Activated naive CD4-positive, alpha-beta T cell treated with anti-CD3 and anti-CD28 coated beads, Interleukin-2, amount 50 U/mL, for 24 hours (primary cell): ENCODE measurements at regions not wholly inside any gene's neighbourhood (a gene's known extent, or its start where the extent isn't known, plus 50 kb on each side); places are given as distances from the start of the nearest gene placed in this dataset.

Experiments used
- H3K27ac Mint-ChIP-seq: one replicate; pipeline ENCODE4 v1.8.0; 2021; ENCODE audit warnings: mild to moderate bottlenecking, mixed read lengths
- H3K27me3 Mint-ChIP-seq: one replicate; pipeline ENCODE4 v1.8.0; 2021; ENCODE audit warnings: mixed read lengths
- H3K36me3 Mint-ChIP-seq: one replicate; pipeline ENCODE4 v1.8.0; 2021; ENCODE audit warnings: mixed read lengths
- H3K4me1 Mint-ChIP-seq: one replicate; pipeline ENCODE4 v1.8.0; 2021; ENCODE audit warnings: mixed read lengths
- H3K4me3 Mint-ChIP-seq: one replicate; pipeline ENCODE4 v1.8.0; 2021; ENCODE audit warnings: mild to moderate bottlenecking, mixed read lengths
- H3K9me3 Mint-ChIP-seq: one replicate; pipeline ENCODE4 v1.8.0; 2021; ENCODE audit warnings: mixed read lengths

- Mint-ChIP-seq H3K9me3 (peaks cover 19% of the 10 kb centered on the region), H3K4me1 (no peaks in the 10 kb centered on the region), H3K27me3 (peaks cover 3% of the 10 kb centered on the region), H3K4me3 (no peak overlapping the region), H3K36me3 (peaks cover 8% of the 10 kb centered on the region), H3K27ac (no peak overlapping the region)
Observed at GRCh38 chr10:8722835-8723234, 668.3 kb downstream of the GATA3 start.

DNA sequence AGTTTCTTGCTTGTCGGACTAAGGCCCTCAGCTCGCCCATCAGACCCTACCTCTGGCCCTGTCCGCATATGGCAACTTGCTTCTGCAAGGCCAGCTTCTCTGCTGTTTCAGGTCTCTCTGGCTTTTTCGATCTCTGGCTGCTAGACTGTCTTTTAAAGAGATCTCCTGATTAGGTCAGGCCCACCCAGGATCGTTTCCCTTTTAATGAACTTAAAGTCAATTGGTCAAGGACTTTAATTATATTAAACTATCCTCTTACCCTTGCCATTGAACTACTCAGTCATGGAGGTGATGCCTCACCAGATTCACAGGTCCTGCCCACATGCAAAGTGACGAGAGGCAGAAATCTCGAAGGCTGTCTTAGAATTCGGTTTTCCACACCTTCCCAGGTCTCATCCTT lies 670.9 kb downstream of the GATA3 start:
- H3K4me1 Mint-ChIP-seq = no peaks in the 10 kb centered on the region
- no peaks in the 10 kb centered on the region for H3K9me3 Mint-ChIP-seq
- peaks cover 2% of the 10 kb centered on the region for H3K36me3 Mint-ChIP-seq
- H3K27me3 Mint-ChIP-seq = peaks cover 1% of the 10 kb centered on the region
- no peak overlapping the region for H3K4me3 Mint-ChIP-seq
- H3K27ac Mint-ChIP-seq = no peak overlapping the region

GRCh38 chr10:8726084-8726778 lies 671.7 kb downstream of the GATA3 start:
- no peaks in the 10 kb centered on the region for H3K4me1 Mint-ChIP-seq
- peaks cover 2% of the 10 kb centered on the region for H3K36me3 Mint-ChIP-seq
- H3K27me3 Mint-ChIP-seq = peaks cover 1% of the 10 kb centered on the region
- no peak overlapping the region for H3K27ac Mint-ChIP-seq
- no peaks in the 10 kb centered on the region for H3K9me3 Mint-ChIP-seq
- no peak overlapping the region for H3K4me3 Mint-ChIP-seq

DNA sequence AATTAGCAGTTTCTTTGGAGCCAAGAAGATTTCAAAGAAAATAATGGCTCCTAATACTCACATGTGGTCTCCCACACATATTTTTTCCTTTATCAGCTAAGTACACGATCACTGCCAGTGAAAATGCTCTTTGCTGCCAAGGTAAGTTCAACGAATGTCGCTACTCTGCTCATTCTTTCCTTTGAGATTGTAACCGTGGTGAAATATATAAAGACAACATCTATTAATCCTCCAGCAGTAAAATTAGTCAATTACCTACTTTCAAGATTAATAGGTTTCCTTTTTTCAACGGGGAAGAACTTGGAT lies 672.2 kb downstream of the GATA3 start:
- Mint-ChIP-seq H3K4me1 (no peaks in the 10 kb centered on the region), H3K36me3 (peaks cover 2% of the 10 kb centered on the region), H3K9me3 (no peaks in the 10 kb centered on the region), H3K27ac (no peak overlapping the region), H3K4me3 (no peak overlapping the region), H3K27me3 (peaks cover 1% of the 10 kb centered on the region)

DNA sequence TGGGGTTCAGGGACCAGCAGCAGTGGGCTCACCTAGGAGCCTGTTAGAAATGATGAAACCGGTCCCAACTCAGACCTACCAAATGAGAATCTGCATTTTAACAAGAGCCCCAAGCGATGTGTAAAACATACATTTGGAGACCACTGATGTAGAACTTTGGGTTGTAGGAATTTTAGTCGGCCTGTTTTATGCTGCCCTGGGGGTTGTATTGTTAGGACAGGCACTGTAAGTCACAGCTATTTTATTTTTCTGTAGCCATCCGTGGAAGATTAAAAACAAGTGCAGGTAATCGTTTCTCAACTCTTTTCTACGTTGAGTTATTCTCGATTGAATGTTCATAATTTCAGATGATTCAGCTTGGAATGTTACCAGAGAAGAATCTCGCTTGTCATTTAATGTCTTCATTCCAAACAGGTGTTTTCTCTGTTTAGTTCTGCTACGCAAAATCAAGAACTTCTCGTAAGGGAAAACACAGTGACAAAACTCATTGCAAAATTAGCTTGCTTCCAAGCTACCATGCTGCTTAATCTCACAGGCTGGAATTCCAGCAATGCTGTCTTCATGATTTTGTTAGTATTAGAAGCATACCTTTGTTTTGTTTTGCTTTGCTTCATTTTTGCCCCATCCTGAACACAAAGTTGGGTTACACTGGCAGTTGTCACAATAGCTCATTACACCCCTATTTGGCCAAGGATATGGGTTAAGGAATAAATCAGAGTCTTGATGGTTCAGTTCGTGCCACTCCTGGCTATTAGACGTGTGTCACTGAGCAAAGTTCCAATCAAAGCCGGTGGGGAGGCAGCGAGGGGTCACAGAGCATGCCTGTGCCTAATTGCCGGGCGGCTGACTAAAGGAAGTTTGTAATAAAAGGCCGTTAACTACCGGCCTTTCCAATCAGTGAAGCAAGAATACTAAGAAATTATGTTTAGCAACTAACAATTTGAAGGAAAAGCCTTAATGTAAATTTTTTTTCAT lies 676.9 kb downstream of the GATA3 start:
- Mint-ChIP-seq H3K4me3 (no peak overlapping the region), H3K9me3 (no peaks in the 10 kb centered on the region), H3K27ac (no peak overlapping the region), H3K36me3 (no peaks in the 10 kb centered on the region), H3K27me3 (peaks cover 1% of the 10 kb centered on the region), H3K4me1 (no peaks in the 10 kb centered on the region)

DNA sequence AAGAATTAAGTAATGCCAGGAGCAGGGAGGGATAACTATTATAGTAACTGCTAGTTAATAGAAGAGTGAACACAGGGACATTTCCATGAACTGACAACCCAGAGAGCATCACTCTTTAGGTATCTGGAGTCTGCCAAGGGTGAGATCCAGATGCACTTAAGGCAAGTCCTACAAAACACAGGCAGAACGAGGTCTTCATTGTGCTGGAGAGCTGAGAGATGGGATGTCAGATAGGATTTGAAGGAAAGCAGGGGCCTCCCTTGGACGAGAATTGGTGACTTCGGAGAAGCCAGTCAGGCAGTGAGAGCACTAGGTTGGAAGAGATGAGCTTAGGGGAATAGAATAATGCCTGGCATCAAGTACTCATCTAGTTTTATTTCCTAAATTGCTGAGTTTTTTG lies 684.5 kb downstream of the GATA3 start:
- H3K36me3 Mint-ChIP-seq = no peaks in the 10 kb centered on the region

GRCh38 chr10:8752146-8752843 lies 697.8 kb downstream of the GATA3 start:
- Mint-ChIP-seq H3K27me3 (peaks cover 12% of the 10 kb centered on the region), H3K27ac (no peak overlapping the region), H3K9me3 (no peaks in the 10 kb centered on the region), H3K4me3 (no peak overlapping the region), H3K36me3 (no peaks in the 10 kb centered on the region), H3K4me1 (no peaks in the 10 kb centered on the region)

More for the DNA sequence above, 684.5 kb downstream of the GATA3 start:
- Mint-ChIP-seq H3K27ac (no peak overlapping the region), H3K4me3 (no peak overlapping the region), H3K27me3 (peaks cover 2% of the 10 kb centered on the region), H3K9me3 (no peaks in the 10 kb centered on the region), H3K4me1 (no peaks in the 10 kb centered on the region)

GRCh38 chr10:8758029-8758428 lies 703.5 kb downstream of the GATA3 start:
- Mint-ChIP-seq H3K4me3 (no peak overlapping the region), H3K27ac (no peak overlapping the region), H3K4me1 (no peaks in the 10 kb centered on the region), H3K36me3 (no peaks in the 10 kb centered on the region), H3K27me3 (peaks cover 12% of the 10 kb centered on the region), H3K9me3 (no peaks in the 10 kb centered on the region)

GRCh38 chr10:8766899-8767298 lies 712.4 kb downstream of the GATA3 start:
- Mint-ChIP-seq H3K4me3 (no peak overlapping the region), H3K9me3 (no peaks in the 10 kb centered on the region), H3K4me1 (no peaks in the 10 kb centered on the region), H3K27ac (no peak overlapping the region), H3K36me3 (no peaks in the 10 kb centered on the region), H3K27me3 (peaks cover 4% of the 10 kb centered on the region)

DNA sequence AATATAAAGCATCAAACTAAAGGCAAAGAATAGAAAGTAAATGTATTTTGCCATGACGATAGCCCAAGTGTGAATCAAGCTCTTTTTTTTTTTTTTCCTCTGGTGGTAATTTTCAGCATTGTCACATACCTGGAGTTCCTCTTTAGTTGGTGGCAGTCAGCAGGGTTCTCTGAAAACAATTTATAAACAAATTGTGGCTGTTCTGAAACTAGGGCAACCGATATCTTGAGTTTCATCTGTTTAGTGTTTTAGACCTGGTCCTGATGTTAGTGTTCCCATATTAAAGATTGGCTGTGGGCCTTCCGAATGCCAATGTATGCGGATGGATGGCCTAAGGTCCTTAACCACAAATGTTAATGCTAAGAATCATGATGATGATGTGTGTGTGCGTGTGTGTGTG lies 713.1 kb downstream of the GATA3 start:
- no peaks in the 10 kb centered on the region for H3K4me1 Mint-ChIP-seq
- no peaks in the 10 kb centered on the region for H3K36me3 Mint-ChIP-seq

DNA sequence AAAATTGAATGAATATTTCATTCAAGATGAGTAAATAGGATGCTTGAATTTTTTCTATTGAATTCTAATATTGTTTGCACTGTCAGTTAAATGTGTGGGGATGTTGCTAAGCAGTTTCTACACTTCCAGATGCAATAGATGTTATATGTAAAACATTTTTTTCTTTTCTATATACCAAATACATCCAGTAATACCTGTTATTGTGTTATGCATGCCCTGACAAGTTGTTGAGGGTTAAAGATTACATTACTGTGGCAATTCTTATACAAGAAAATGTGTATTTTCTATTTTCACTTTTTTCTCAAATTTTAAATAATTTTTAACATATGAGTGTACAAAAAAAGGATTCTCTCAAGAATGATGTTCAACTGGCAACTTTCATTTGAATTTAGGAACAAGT lies 713.9 kb downstream of the GATA3 start:
- no peak overlapping the region for H3K4me3 Mint-ChIP-seq
- H3K9me3 Mint-ChIP-seq = no peaks in the 10 kb centered on the region
- no peak overlapping the region for H3K27ac Mint-ChIP-seq
- peaks cover 4% of the 10 kb centered on the region for H3K27me3 Mint-ChIP-seq
- H3K36me3 Mint-ChIP-seq = no peaks in the 10 kb centered on the region
- H3K4me1 Mint-ChIP-seq = no peaks in the 10 kb centered on the region

More for the DNA sequence above, 713.1 kb downstream of the GATA3 start:
- Mint-ChIP-seq H3K27ac (no peak overlapping the region), H3K9me3 (no peaks in the 10 kb centered on the region), H3K27me3 (peaks cover 4% of the 10 kb centered on the region), H3K4me3 (no peak overlapping the region)

DNA sequence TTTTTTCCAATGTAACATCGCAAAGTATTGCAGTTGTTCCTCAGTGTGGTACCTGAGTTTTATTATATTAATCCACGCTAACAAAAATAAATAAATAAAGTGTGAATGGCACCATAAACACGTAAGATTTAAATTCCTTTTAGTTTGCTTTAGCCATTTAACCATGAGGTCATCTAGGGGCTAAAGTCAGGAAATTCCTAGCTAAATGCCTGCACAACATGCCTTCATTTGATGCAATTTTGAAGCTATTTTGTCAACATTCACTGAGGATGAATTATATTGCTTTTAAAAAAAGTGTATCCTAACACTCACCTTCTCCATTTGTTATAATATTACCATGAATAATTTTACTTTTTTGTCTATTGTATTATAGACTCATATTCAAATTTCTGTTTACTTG lies 714.4 kb downstream of the GATA3 start:
- Mint-ChIP-seq H3K27me3 (peaks cover 4% of the 10 kb centered on the region), H3K9me3 (no peaks in the 10 kb centered on the region), H3K4me3 (no peak overlapping the region), H3K36me3 (no peaks in the 10 kb centered on the region), H3K27ac (no peak overlapping the region), H3K4me1 (no peaks in the 10 kb centered on the region)

DNA sequence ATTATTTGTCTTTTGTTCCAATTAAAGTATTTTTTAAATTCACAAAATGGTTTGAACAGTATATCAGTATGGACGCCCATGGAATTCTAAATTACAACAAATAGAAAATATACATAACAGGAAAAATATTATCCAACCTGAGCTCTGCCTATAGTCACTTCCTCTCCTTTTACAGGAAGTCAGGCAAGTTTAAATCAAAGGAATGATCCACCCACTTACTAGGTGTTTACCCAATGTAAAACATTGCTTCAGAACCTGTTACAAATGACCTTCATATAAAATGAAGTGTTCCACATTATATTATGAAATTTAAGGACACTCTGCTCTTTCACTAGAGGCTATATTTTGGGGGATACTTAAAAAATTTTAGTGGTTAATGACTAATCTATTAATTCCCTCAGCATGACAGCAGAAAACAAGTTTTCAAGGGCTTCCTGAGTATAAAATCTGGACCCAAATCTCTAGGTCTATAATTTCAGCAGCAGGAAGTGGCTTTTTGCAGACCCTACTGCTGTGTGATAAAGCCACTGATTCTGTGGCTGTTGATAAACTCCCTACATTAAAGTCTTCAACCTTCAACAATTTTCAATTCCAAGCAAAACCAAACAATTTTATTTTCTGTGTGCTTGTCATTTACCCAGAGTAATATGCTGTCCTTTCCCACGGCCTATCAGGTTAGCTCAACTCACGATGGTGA lies 722.6 kb downstream of the GATA3 start:
- H3K27me3 Mint-ChIP-seq = no peaks in the 10 kb centered on the region
- peak overlapping the region; percentile 58 for H3K4me3 Mint-ChIP-seq
- H3K27ac Mint-ChIP-seq = no peak overlapping the region
- H3K9me3 Mint-ChIP-seq = no peaks in the 10 kb centered on the region
- no peaks in the 10 kb centered on the region for H3K36me3 Mint-ChIP-seq
- H3K4me1 Mint-ChIP-seq = peaks cover 31% of the 10 kb centered on the region

- Mint-ChIP-seq H3K36me3 (no peaks in the 10 kb centered on the region), H3K4me3 (no peak overlapping the region), H3K9me3 (no peaks in the 10 kb centered on the region), H3K27me3 (no peaks in the 10 kb centered on the region), H3K4me1 (peaks cover 31% of the 10 kb centered on the region), H3K27ac (no peak overlapping the region)
Observed at GRCh38 chr10:8778713-8779112, 724.2 kb downstream of the GATA3 start.

- Mint-ChIP-seq H3K4me3 (no peak overlapping the region), H3K27ac (no peak overlapping the region), H3K36me3 (peaks cover 5% of the 10 kb centered on the region), H3K4me1 (no peaks in the 10 kb centered on the region), H3K27me3 (peaks cover 2% of the 10 kb centered on the region), H3K9me3 (peaks cover 30% of the 10 kb centered on the region)
Observed at GRCh38 chr10:8787649-8788048, 733.2 kb downstream of the GATA3 start.
